Neuronal stem cell (in vitro differentiated cells): ENCODE measurements at regions not wholly inside any gene's neighbourhood (a gene's known extent, or its start where the extent isn't known, plus 50 kb on each side); places are given as distances from the start of the nearest gene placed in this dataset.

Source experiments
- DNase-seq: peaks from one replicate; pipeline ENCODE4 v3.0.0-alpha.2; 2013; ENCODE audit warnings: low spot score
- H2AFZ ChIP-seq: one replicate; pipeline ENCODE4 v1.6.1; 2013; ENCODE audit warnings: mild to moderate bottlenecking, low read length, inconsistent platforms
- H2AK5ac ChIP-seq: 2 replicates; pipeline ENCODE4 v1.6.1; 2013; ENCODE audit warnings: low read depth, mild to moderate bottlenecking, inconsistent platforms, low read length, moderate library complexity, mixed read lengths
- H2BK120ac ChIP-seq: 2 replicates; pipeline ENCODE4 v1.6.1; 2013; ENCODE audit warnings: low read depth, mild to moderate bottlenecking, inconsistent platforms, low read length, moderate library complexity, mixed read lengths
- H2BK12ac ChIP-seq: one replicate; pipeline ENCODE4 v1.6.1; 2013; ENCODE audit warnings: low read length, inconsistent platforms
- H2BK15ac ChIP-seq: 2 replicates; pipeline ENCODE4 v1.6.1; 2013; ENCODE audit warnings: mild to moderate bottlenecking, low read length, inconsistent platforms, mixed read lengths
- H2BK5ac ChIP-seq: one replicate; pipeline ENCODE4 v1.6.1; 2013; ENCODE audit warnings: inconsistent platforms, mild to moderate bottlenecking, low read length, moderate library complexity
- H3K14ac ChIP-seq: one replicate; pipeline ENCODE4 v1.6.1; 2013; ENCODE audit warnings: low read length, inconsistent platforms
- H3K18ac ChIP-seq: 2 replicates; pipeline ENCODE4 v1.6.1; 2013; ENCODE audit warnings: low read length, inconsistent platforms
- H3K23ac ChIP-seq: 2 replicates; pipeline ENCODE4 v1.6.1; 2013; ENCODE audit warnings: low read depth, mild to moderate bottlenecking, mixed read lengths, low read length, inconsistent platforms; ENCODE audit not compliant: poor library complexity
- H3K27ac ChIP-seq: replicated peaks from 3 replicates; pipeline ENCODE4 v1.5.1; 2013; ENCODE audit warnings: low read length, inconsistent platforms
- H3K27me3 ChIP-seq, 3 experiments: 2 replicates each; pipeline ENCODE4 v1.6.1; 2013; ENCODE audit warnings: low read length in 3 of 3, mild to moderate bottlenecking in 2 of 3, inconsistent platforms in 1 of 3, low read depth in 1 of 3, mixed read lengths in 1 of 3, moderate library complexity in 1 of 3; ENCODE audit not compliant: control insufficient read depth in 3 of 3, insufficient read depth in 3 of 3
- H3K36me3 ChIP-seq, 2 donors: replicated peaks in 1 of 2; 2 replicates each; pipeline ENCODE4 v1.6.1; 2013; ENCODE audit warnings: low read length in 2 of 2; ENCODE audit not compliant: control insufficient read depth in 2 of 2, insufficient read depth in 2 of 2
- H3K4ac ChIP-seq: 2 replicates; pipeline ENCODE4 v1.6.1; 2013; ENCODE audit warnings: inconsistent platforms, mild to moderate bottlenecking, low read length, moderate library complexity
- H3K4me1 ChIP-seq, 2 donors: 1 replicate in 1 of 2; 2 replicates in 1 of 2; pipeline ENCODE4 v1.6.1; 2013; ENCODE audit warnings: low read length in 2 of 2, low read depth in 1 of 2; ENCODE audit not compliant: control insufficient read depth in 2 of 2, insufficient read depth in 1 of 2
- H3K4me2 ChIP-seq: one replicate; pipeline ENCODE4 v1.6.1; 2013; ENCODE audit warnings: mild to moderate bottlenecking, low read length, inconsistent platforms; ENCODE audit not compliant: insufficient read depth, poor library complexity, severe bottlenecking
- H3K4me3 ChIP-seq, 2 donors: 2 replicates each; pipeline ENCODE4 v1.5.1; 2013; ENCODE audit warnings: low read length in 2 of 2, mild to moderate bottlenecking in 2 of 2, inconsistent platforms in 1 of 2, moderate library complexity in 1 of 2
- H3K79me1 ChIP-seq: one replicate; pipeline ENCODE4 v1.6.1; 2013; ENCODE audit warnings: low read depth, mild to moderate bottlenecking, inconsistent platforms, low read length, moderate library complexity
- H3K9ac ChIP-seq: one replicate; pipeline ENCODE4 v1.6.1; 2013; ENCODE audit warnings: mild to moderate bottlenecking, low read depth, low read length, inconsistent platforms; ENCODE audit not compliant: poor library complexity
- H3K9me3 ChIP-seq, 2 donors: replicated peaks in 1 of 2; 2 replicates each; pipeline versions ENCODE3 to v1.6.1; 2013; ENCODE audit warnings: low read length in 2 of 2, mild to moderate bottlenecking in 2 of 2, inconsistent platforms in 1 of 2, low read depth in 1 of 2, mixed read lengths in 1 of 2, moderate library complexity in 1 of 2; ENCODE audit not compliant: control insufficient read depth in 2 of 2, insufficient read depth in 1 of 2
- H4K8ac ChIP-seq: one replicate; pipeline ENCODE4 v1.6.1; 2013; ENCODE audit warnings: low read depth, mild to moderate bottlenecking, inconsistent platforms, low read length, moderate library complexity
- H4K91ac ChIP-seq: one replicate; pipeline ENCODE4 v1.6.1; 2013; ENCODE audit warnings: low read length, low read depth, mild to moderate bottlenecking, inconsistent platforms; ENCODE audit not compliant: poor library complexity
- WGBS, 2 donors: extraction: QIAGEN DNeasy Blood & Tissue Kit; methylation state at CpG; one replicate each; pipeline ENCODE4 v1.1.7; 2013; ENCODE audit warnings: missing lambda C conversion rate in 2 of 2, mixed read lengths in 1 of 2; ENCODE audit not compliant: insufficient read length in 2 of 2, insufficient replicate concordance in 1 of 2; ENCODE audit errors: extremely low coverage in 2 of 2; 5-methylcytosine and 5-hydroxymethylcytosine counted together

GRCh38 chr3:182216311-182216970 is 504.7 kb downstream of the SOX2 start:
- Histone ChIP-seq H3K27me3 (no peaks in the 10 kb centered on the region), H2BK5ac (no peak overlapping the region), H3K14ac (no peak overlapping the region), H3K23ac (no peak overlapping the region), H3K27ac (no peak overlapping the region), H3K4me1 (peaks cover 9 to 12% of the 10 kb centered on the region in 2 donors), H2BK15ac (no peak overlapping the region), H3K4me3 (no peak overlapping the region), H3K18ac (no peak overlapping the region), H3K79me1 (no peaks in the 10 kb centered on the region), H2BK120ac (no peak overlapping the region), H3K9ac (no peak overlapping the region), H4K91ac (no peak overlapping the region), H3K36me3 (no peaks in the 10 kb centered on the region), H3K9me3 (peaks cover 0 to 4% of the 10 kb centered on the region in 2 donors), H4K8ac (no peak overlapping the region), H2BK12ac (no peak overlapping the region), H3K4ac (no peak overlapping the region), H3K4me2 (no peak overlapping the region), H2AK5ac (no peak overlapping the region), H2AFZ (no peak overlapping the region)
- WGBS, 2 donors, result no CpG with 5 or more reads among the region's 4 CpGs
- no peak for DNase-seq

DNA sequence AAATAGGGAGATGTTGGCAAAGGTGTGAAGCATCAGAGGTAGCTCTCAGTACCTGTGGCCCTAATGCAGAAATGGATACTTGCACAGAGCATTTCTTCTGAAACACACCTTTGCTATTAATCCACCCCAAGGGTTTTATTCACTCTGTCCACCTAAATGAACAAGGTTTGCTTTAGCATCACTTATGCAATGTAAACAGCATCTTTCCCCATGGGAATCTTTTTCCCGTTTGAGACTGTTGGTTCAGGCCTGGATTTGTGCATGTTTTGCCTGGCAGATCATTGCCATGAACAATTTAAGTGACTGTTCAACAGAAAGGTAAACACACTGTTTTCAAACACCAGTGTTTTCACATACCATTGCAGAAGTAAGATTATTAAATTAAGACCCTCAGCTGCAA is 508.3 kb downstream of the SOX2 start:
- peak overlapping the region; percentile 24 for H3K27ac ChIP-seq
- DNase-seq, result no peak
- H3K4me3 ChIP-seq, result no peak overlapping the region
- H3K23ac ChIP-seq, result no peak overlapping the region
- H3K4me1 ChIP-seq, result peaks cover 0 to 6% of the 10 kb centered on the region in 2 donors
- H3K36me3 ChIP-seq, result no peaks in the 10 kb centered on the region
- no peak overlapping the region for H2AK5ac ChIP-seq
- no peak overlapping the region for H4K91ac ChIP-seq
- H3K27me3 ChIP-seq, result no peaks in the 10 kb centered on the region
- no peak overlapping the region for H2BK12ac ChIP-seq
- H2AFZ ChIP-seq, result no peak overlapping the region
- H3K4me2 ChIP-seq, result no peak overlapping the region
- H2BK5ac ChIP-seq, result no peak overlapping the region
- H2BK15ac ChIP-seq, result no peak overlapping the region
- H3K9me3 ChIP-seq, result peaks cover 0 to 11% of the 10 kb centered on the region in 2 donors
- no peak overlapping the region for H3K18ac ChIP-seq
- no peak overlapping the region for H3K14ac ChIP-seq
- H3K4ac ChIP-seq, result no peak overlapping the region
- WGBS, 2 donors, result no CpG with 5 or more reads among the region's 1 CpG
- no peak overlapping the region for H2BK120ac ChIP-seq
- no peak overlapping the region for H4K8ac ChIP-seq
- H3K79me1 ChIP-seq, result no peaks in the 10 kb centered on the region
- no peak overlapping the region for H3K9ac ChIP-seq

- Histone ChIP-seq H2BK120ac (no peak overlapping the region), H3K4me2 (no peak overlapping the region), H3K4me3 (no peak overlapping the region), H2AK5ac (no peak overlapping the region), H3K27me3 (no peaks in the 10 kb centered on the region), H3K9ac (no peak overlapping the region), H2AFZ (no peak overlapping the region), H2BK5ac (no peak overlapping the region), H3K23ac (no peak overlapping the region), H3K18ac (no peak overlapping the region), H4K8ac (no peak overlapping the region), H3K14ac (no peak overlapping the region), H3K4ac (no peak overlapping the region), H3K27ac (peak overlapping the region; percentile 35), H3K4me1 (peaks cover 0 to 6% of the 10 kb centered on the region in 2 donors), H2BK12ac (no peak overlapping the region), H3K9me3 (peaks cover 0 to 11% of the 10 kb centered on the region in 2 donors), H2BK15ac (no peak overlapping the region), H4K91ac (no peak overlapping the region), H3K79me1 (no peaks in the 10 kb centered on the region), H3K36me3 (no peaks in the 10 kb centered on the region)
- no CpG with 5 or more reads among the region's 1 CpG for WGBS, 2 donors
- DNase-seq, result no peak
Observed at GRCh38 chr3:182220471-182220870, 508.7 kb downstream of the SOX2 start.

GRCh38 chr3:182226995-182227394 is 515.3 kb downstream of the SOX2 start:
- H3K79me1 ChIP-seq, result no peaks in the 10 kb centered on the region
- no peak overlapping the region for H3K4me3 ChIP-seq
- H2AK5ac ChIP-seq, result no peak overlapping the region
- H3K27ac ChIP-seq, result no peak overlapping the region
- DNase-seq, result no peak
- no peak overlapping the region for H3K23ac ChIP-seq
- H2BK5ac ChIP-seq, result no peak overlapping the region
- peaks cover 0 to 2% (median 0%) of the 10 kb centered on the region in 3 experiments for H3K27me3 ChIP-seq
- H3K14ac ChIP-seq, result no peak overlapping the region
- H3K9ac ChIP-seq, result no peak overlapping the region
- H3K9me3 ChIP-seq, result peaks cover 2 to 7% of the 10 kb centered on the region in 2 donors
- no peak overlapping the region for H4K8ac ChIP-seq
- H3K36me3 ChIP-seq, result no peaks in the 10 kb centered on the region
- no peak overlapping the region for H3K4me2 ChIP-seq
- H4K91ac ChIP-seq, result no peak overlapping the region
- H3K4ac ChIP-seq, result no peak overlapping the region
- H2AFZ ChIP-seq, result peak overlapping the region; percentile 6
- H3K18ac ChIP-seq, result no peak overlapping the region
- H2BK12ac ChIP-seq, result no peak overlapping the region
- H3K4me1 ChIP-seq, result no peaks in the 10 kb centered on the region
- WGBS, 2 donors, result no CpG with 5 or more reads among the region's 4 CpGs
- H2BK120ac ChIP-seq, result no peak overlapping the region
- H2BK15ac ChIP-seq, result no peak overlapping the region
